ENCODE measurements at regions not wholly inside any gene's neighbourhood (a gene's known extent, or its start where the extent isn't known, plus 50 kb on each side); places are given as distances from the start of the nearest gene placed in this dataset.

DNA sequence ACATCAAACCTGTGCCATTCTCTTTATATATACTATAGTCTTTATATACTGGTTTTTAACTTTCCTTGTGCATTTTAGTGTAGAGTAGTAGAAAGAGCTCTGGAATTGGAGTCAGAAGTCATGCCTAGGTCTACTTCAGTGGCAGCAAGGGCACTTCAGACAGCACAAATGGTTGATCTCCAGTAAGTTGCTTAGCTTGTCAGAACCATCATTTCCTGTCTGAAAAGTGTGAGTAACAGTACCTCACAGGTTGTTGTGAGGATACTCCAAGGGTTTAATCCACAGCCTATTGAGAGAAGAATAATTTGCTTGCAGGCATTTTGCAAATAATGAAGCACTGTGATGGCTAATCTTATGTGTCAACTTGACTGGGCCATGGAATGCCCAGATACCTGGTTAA, 95.8 kb upstream of the NR4A3 start:
- no peak for DNase-seq

DNA sequence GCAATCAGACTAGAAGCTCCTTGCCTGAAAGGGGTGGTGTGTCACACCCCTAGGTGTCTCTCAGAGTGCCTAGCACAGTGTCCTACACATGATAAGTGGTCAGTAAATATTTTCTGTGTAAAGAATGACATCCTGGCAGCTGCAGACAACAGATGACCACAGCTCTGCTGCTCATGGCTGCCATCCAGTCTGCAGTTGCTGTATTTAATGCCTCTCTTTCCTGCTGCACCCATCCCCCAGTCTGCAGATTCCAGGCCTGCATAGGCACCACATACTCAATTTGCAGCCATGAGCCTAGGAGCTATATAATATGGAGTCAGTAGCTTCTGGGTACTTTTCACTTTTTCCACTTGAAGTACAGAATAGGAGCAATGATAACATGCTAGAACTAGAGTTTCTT, 94.9 kb upstream of the NR4A3 start:
- no peak for DNase-seq

DNA sequence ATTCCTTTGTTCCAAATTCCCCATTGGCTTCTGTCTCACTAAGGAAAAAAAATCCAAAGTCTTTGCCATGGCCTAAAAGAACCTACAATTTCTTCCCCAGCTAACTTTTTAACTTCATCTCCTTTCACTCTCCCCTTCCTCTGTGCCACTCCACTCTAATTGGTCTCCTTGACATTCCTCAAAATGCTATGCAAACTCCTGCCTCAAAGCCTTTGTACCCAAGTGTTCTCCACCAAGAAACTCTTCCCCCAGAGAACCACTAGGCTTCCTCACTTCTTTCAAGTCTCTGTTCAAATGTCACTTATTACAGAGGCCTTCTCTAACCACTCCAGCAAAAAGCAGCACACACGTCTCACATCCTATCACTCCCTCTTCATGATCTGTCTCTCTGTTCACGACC, 91.6 kb upstream of the NR4A3 start:
- DNase-seq = no peak

DNA sequence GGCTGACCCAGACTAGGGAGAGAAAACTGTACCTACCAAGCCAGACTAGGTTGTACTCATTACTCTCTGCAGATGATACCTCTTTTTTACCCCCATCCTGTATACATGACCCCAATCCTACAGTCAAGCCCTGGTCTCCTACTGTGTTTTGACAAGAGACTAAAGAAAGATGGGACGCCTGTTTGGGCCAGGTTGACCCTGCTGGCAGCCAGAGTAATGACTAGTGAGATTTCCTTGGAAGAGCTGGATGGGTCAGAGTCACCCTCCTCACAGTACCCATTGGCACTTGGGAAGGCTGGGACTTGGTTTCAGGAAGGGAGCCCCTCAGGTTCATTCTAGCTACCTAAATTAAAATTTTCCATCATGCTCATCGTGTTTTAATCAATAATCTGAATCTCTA, 89.7 kb upstream of the NR4A3 start:
- no peak for DNase-seq

DNA sequence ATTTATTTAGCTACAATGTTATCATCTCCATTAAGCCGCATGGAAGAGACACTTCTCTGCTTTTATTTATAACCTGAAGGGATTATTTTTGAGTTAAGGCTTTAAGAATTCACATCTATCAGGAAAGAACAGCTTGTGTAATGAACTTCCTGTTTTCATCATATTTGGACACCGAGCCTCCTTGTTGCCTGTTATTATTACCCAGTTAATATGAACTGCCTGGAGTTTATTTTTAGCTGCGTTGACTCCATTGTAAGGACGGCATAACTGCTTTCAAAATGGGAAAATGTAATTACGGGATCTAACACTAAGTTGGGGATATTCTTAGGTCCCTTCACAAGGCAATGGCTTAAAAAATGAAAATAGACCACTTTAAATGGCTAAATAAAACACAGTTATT, 89.0 kb upstream of the NR4A3 start:
- no peak for DNase-seq

DNA sequence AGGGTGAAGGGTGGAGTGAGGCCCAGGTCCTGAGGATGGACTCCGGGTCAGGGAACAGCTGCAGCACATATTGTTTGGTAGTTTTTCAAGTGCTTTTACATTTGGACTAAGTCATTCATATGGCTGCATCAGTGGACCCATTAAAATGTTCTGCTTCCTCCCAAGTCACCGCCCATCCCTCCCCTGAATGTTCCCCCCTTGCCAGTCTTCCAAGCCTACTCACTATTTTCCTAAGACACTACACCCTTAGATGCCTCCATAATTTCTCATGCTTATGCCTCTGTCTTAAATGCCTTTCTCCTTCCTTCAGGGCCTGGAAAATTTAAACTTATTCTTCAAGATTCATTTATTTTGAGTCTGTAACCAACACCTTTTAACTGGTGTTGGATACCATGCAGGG, 86.6 kb upstream of the NR4A3 start:
- no peak for DNase-seq

DNA sequence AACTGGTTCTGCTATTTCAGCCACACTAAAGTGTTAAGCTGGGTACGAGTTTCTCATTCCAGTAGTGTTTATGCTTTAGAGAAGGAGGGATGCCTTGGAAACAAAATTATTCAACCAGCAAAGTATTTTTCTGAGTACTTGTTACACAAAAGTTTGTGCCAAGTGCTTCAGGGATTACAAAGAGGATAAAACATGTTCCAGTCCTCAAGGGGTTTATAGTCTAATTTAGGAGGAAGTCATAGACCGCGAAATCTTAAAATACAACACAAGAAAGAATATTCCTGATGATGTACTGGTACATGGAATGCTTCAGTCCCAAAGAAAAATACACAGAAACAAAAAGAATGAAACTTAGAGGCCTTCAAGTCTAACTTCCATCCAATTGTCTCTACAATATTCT, 85.4 kb upstream of the NR4A3 start:
- DNase-seq = no peak

DNA sequence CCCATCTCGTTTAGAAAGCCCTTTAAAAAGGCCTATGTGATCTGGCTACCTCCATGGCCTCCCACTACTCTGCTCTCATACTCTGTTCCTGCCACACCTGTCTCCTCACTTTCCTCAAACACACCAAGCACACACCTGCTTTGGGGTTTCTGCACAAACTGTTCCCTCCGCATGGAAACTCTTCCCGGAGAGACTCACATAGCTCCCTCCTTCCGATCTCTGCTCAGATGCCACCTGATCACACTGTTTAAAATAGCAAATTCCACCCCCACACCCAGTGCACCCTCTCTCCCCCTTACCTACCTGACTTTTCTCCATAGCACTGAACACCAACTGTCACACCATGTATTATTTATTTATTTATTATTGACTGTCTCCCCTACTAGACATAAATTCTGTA, 84.0 kb upstream of the NR4A3 start:
- DNase-seq = no peak

DNA sequence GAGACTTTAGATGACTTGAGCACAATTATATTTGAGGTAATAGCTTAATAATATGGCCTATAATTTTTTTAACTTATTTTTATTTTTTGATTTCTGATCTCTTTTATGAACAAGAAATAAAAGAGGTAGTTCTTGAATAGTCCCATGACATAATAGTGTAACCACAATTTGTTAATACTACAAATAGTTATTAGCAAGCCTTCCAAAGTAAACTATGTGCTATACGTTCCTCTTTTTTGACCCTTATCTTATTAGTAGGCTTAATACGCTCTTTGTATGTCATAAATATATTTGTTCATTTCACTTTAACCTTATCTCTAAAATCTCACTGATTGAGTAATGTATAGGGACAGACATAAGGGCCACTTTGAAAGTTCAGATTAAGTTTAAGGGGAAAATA, 78.7 kb upstream of the NR4A3 start:
- DNase-seq = no peak

DNA sequence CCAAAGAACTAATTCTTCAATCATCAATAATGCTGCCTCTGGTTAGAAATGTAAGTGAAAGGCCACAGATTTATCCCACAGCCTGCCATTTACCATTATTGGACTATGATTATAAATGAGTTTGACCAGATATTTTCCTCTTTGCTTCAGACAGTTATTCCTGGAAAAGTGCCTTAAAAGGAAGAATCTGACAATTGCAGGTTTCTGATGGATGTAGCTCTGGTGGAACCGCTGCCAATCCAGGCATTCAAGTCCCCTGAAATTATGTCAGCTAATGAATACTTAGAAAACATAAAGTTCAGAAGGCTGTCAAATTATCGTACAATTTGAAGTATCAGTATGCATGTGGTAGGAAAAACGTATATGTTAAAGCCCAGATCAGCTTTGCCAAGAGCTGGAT, 78.2 kb upstream of the NR4A3 start:
- no peak for DNase-seq

DNA sequence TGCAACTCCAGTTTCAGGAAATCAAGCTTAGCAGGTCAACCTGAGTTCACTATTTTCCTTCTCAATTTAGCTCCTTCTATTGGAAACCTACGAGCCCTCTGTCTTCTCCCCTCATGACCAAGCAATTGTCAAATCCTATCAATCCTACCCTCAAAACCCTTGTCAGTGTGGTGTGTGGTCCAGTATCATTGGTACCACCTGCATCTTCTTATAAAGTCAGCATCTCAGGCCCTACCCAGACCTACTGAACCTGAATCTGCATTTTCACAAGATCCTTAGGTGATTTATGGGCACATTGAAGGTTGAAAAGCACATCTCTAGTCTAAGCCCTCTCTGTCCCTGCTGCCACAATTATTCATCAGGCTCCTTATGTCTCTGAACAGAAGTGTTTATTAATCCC, 77.6 kb upstream of the NR4A3 start:
- DNase-seq = no peak

DNA sequence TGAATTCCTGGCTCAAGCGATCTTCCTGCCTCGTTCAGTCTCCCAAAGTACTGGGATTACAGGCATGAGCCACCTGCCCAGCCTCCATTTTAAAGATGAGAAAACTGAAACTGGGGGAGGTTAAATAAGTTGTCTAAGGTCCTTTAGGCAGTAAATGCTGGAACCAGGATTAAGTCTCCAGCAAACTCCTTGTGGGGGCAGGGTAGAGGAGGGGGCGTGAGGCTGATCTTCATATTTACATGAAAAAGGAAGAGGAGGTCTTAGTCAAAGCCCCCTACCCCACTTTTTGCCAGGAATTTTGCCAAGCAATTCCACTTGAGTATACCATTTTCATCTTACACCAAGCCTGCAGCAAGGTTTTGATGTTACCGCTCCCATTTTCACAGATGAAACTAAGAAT, 76.6 kb upstream of the NR4A3 start:
- no peak for DNase-seq

DNA sequence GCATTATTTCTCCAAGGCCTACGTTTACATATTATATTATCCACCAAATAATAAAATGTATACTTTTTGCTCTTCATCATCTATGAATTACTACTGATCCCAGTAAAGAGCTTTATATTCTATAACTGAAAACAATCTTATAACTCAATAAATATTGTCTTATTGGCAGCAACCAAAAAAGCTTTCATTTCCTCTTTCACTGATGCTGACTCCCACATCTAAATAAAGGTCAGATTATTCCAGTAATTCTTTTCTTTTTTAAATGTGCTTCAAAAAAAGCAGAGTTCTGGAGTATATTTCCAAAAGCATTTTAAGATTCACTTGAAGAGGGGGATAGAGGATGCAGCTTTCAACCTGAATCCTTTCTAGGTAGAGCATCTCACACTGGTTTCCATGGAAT, 75.3 kb upstream of the NR4A3 start:
- no peak for DNase-seq

DNA sequence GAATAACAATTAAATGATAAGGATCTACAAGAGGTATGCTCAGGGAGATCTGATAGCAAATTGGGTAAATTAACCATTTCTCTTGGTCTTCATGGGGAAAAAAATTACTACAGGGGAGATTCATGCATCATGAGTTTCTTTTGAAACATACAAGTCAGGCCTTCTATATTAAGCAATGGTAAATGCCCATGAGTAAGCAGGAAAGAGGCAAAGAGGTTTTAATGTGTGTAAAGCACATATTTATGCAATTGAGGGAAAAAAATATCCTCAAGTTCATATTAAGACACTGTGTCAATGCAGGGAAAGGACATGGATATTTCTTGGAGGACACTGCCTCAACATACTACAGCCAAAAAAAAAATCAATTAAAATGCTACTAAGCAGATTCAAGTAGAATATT, 73.4 kb upstream of the NR4A3 start:
- no peak for DNase-seq

DNA sequence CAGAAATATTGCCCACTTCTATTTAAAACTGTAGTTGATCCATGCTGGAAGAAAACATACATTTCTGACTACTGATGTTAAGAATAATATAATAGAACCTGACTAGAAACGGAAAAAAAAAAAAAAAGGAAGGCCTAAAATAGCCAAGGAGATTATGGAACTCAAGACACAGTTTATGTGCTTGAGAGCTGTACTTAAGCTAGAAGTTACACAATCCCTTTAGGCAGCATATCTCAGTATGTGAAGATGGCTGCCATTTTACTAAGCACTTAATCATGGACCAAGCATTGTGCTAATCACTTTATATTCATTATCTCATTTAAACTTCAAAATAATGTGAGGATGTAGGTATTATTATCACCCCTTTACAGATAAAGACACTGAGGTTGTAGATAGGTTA, 73.0 kb upstream of the NR4A3 start:
- no peak for DNase-seq

DNA sequence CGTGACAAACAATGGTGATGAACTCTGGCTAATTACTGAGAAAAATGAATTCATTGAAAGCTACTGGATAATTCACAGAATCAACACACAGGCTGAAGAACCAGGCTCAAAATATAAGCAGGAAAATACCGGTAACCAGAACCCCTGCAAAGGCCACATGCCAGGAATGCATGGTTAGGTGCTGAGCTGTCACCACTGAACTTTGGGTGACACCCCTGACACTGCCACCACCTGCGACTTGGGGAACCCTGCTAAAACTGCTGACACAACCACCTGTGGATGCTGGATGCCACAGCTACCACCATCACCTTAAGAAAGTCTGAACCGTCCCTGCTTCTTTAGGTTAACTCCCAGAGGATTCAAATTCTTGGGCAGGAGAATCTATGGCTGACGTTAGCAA, 72.0 kb upstream of the NR4A3 start:
- no peak for DNase-seq

DNA sequence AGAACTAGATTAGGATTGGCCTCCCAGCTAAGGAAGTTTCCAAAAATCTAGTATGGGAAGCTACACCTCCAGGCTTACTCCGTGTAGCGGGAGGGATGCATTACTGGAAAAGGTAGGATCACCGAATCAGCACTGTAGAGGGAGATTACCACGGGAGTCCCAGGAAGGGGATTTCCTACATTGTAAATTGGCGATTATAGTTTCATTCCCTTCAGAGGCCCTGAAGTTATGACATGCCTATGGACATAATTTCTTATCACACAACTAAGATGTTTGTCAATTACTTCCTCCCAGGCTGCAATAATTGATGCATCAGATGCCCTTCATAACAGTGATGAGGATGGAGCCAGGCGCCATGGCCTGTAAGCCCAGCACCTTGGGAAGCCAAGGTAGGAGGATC, 71.2 kb upstream of the NR4A3 start:
- DNase-seq = no peak

DNA sequence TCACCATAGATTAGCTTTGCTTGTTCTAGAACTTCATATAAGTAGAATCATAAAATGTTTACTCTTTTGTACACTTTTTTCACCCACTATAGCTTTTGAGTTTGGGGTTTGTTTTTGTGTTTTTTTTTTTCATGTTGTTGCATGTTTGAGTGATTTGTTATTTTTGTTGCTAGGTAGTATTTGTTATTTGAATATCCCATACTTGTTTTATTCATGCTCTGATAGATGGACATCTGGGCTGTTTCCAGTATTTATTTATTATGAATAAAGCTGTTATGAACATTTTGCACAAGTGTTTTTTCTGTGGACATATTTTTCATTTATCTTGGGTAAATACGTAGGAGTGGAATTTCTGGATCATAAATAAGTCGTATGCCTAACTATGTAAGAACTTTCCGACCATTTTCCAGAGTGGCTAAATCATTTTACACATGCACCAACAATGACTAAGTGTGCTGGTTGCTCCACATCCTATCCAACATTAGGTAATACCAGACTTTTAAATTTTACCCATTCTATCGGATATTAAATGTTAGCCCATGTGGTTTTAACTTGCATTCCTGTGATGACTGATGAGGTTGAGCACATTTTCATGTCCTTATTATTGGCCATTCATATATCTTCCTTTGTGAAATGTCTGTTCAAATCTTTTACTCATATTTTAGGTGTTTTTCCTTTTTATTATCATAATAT, 69.1 kb upstream of the NR4A3 start:
- DNase-seq = no peak

DNA sequence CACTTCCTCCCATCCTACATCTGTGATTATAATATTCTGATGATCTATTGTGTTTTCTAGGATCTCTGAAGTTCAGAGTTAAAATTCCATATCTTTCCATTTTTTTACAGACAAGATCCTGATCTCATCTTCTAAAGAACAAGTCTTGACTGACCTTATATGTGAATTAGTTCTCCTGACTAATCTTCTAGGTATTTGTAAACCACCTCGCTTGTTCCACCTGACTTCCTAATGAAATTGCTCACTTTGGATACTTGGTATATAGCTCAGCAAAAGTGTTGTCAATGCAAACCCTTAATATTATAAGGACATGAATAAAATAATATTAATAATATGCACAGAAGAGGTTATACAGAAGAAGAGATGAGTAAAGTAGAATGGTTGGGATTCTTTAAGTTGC, 68.2 kb upstream of the NR4A3 start:
- DNase-seq = no peak

DNA sequence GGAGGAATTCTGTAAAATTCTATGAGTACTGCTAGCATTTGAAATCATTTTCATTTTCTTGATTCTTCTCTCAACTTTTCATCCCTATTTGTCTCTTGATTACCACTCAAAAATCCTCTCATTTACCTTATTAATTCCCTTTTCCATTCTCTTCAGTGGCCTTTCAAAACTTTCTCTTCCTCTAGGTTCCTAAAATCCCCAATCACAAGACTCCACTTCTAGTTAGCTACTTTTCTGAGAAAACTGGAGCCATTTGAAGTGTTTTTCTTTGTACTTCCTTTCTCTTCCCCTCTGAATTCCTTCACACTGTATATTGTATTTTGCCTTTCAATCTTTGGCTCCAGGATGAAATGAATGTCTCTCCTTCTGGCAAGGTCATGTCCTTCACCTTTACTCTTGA, 61.3 kb upstream of the NR4A3 start:
- no peak for DNase-seq

DNA sequence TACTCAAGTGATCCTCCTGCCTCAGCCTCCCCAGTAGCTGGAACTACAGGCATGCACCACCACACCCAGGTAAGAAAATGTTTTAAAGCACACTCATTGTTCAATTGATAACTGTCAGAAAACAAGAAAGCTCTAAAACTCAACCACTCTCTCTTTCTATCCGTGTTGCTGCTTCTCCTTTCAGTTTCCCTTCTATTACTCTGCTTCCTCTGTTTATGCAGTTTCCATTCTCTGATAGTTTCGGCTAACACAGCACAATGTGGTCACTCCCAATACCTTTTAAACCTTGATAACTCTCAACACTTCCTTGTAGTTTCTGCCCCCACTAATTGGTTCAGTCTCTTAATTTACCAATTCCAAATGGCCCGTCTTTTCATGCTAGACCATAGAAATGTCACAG, 59.2 kb upstream of the NR4A3 start:
- DNase-seq = no peak

Data from stimulated activated CD4-positive, alpha-beta T cell treated with anti-CD3 and anti-CD28 coated beads, Interleukin-2, amount 100 ng/mL, for 24 hours (primary cell).